ENCODE measurements at regions not wholly inside any gene's neighbourhood (a gene's known extent, or its start where the extent isn't known, plus 50 kb on each side); places are given as distances from the start of the nearest gene placed in this dataset.

GRCh38 chr6:125586074-125586473 is 163.4 kb upstream of the HEY2 start:
- Histone ChIP-seq H2BK5ac (ENCODE audit: low read depth, low read length) (no peak overlapping the region), H2BK12ac (ENCODE audit: low read depth, low read length) (no peak overlapping the region), H4K8ac (ENCODE audit: extremely low read depth, insufficient read depth, low read length) (no peak overlapping the region), H3K27me3 (replicated peaks in 1 of 4; ENCODE audit: control insufficient read depth in 3 of 4, extremely low read depth in 1 of 4, insufficient read depth in 3 of 4, low read length in 3 of 4) (no peaks in the 10 kb centered on the region), H3K79me2 (ENCODE audit: control insufficient read depth in 1 of 2, insufficient read depth in 2 of 2, low read length in 2 of 2) (no peaks in the 10 kb centered on the region), H3K18ac (ENCODE audit: extremely low read depth, low read length) (no peak overlapping the region), H3K4ac (replicated peaks; ENCODE audit: insufficient read length, low read depth, low read length) (no peak overlapping the region), H3K23me2 (ENCODE audit: low read depth, low read length) (no peaks in the 10 kb centered on the region), H3K36me3 (ENCODE audit: control insufficient read depth in 2 of 4, insufficient read depth in 4 of 4, low read length in 3 of 4) (no peaks in the 10 kb centered on the region), H3K9me3 (ENCODE audit: insufficient read depth in 2 of 2, low read depth in 1 of 2, low read length in 1 of 2) (no peaks in the 10 kb centered on the region; a peak in 1 of 4 replicates), H4K20me1 (replicated peaks in 1 of 2; ENCODE audit: control insufficient read depth in 1 of 2, insufficient read depth in 2 of 2, low read length in 2 of 2) (no peaks in the 10 kb centered on the region), H3K4me1 (replicated peaks in 1 of 4; ENCODE audit: control insufficient read depth in 3 of 4, insufficient read depth in 4 of 4, low read length in 3 of 4) (peaks cover 0 to 12% (median 7%) of the 10 kb centered on the region in 4 experiments; a peak in 4 of 7 replicates), H2BK120ac (replicated peaks; ENCODE audit: low read depth, low read length) (no peak overlapping the region), H3K27ac (ENCODE audit: low read depth, low read length) (no peak overlapping the region), H2BK20ac (ENCODE audit: low read length) (no peak overlapping the region), H2AFZ (ENCODE audit: low read length) (no peak overlapping the region), H3K56ac (replicated peaks; ENCODE audit: insufficient read length, low read depth, low read length) (no peak overlapping the region), H2BK15ac (ENCODE audit: low read length) (no peak overlapping the region), H3K14ac (ENCODE audit: insufficient read length) (no peak overlapping the region), H3K9ac (replicated peaks in 1 of 4; ENCODE audit: extremely low read depth in 1 of 4, low read depth in 3 of 4, low read length in 3 of 4) (no peak overlapping the region), H3K23ac (ENCODE audit: insufficient read length) (no peak overlapping the region), H3K4me3 (ENCODE audit: extremely low read depth in 1 of 4, insufficient read depth in 2 of 4, low read depth in 3 of 4, low read length in 4 of 4) (no peak overlapping the region), H3K79me1 (ENCODE audit: low read depth, low read length) (no peaks in the 10 kb centered on the region), H3K4me2 (ENCODE audit: insufficient read depth in 1 of 2, low read depth in 2 of 2, low read length in 2 of 2) (no peak overlapping the region), H4K91ac (replicated peaks; ENCODE audit: insufficient read length, low read length) (no peak overlapping the region), H4K5ac (ENCODE audit: insufficient read length, low read depth, low read length) (no peak overlapping the region), H2AK5ac (ENCODE audit: low read depth, low read length) (no peak overlapping the region)
- no peak for FAIRE-seq
- DNase-seq (ENCODE audit: low read depth in 1 of 2, low spot score in 2 of 2): no peak
- TF ChIP-seq SAP30 (IDR thresholded peaks at IDR 0.05; ENCODE audit: insufficient read depth, insufficient replicate concordance, low read length) (no peak), SRF (IDR thresholded peaks at IDR 0.05; ENCODE audit: low read depth, low read length) (no peak), CREB1 (IDR thresholded peaks at IDR 0.05) (no peak), BCL11A (IDR thresholded peaks at IDR 0.05; ENCODE audit: low read depth in 2 of 2, low read length in 2 of 2) (no peak), PHF8 (conservative IDR thresholded peaks at IDR 0.05; ENCODE audit: low read depth, low read length) (no peak)
- POLR2A ChIA-PET (ENCODE audit: partially characterized antibody): no interaction called here
- 88% methylated on average over 3 of the region's 3 CpGs; no CpG with 5 or more reads in 1 of the 2 experiments for WGBS, 2 experiments (ENCODE audit: extremely low coverage in 1 of 2, insufficient coverage in 1 of 2, insufficient read length in 1 of 2, insufficient replicate concordance in 2 of 2, low coverage in 1 of 2, low lambda C conversion rate in 2 of 2, missing lambda C conversion rate in 1 of 2)
- CTCF ChIA-PET (ENCODE audit: partially characterized antibody): interaction anchor here (0.6 to 2.3 kb wide), 5 partner anchors 9 to 172 kb away, joined by 3 to 11 read pairs (median 3); no protein-coding TSS in a partner anchor

All from H1 (cell line).